ENCODE measurements at regions not wholly inside any gene's neighbourhood (a gene's known extent, or its start where the extent isn't known, plus 50 kb on each side); places are given as distances from the start of the nearest gene placed in this dataset.
A peak's percentile ranks its signal among the peaks of the same experiment; 100 is the strongest.
"Not testable (repeated sequence)": the region's sequence is repeated elsewhere in the genome, so short reads cannot be mapped to it uniquely, and the experiment has no call there.

DNA sequence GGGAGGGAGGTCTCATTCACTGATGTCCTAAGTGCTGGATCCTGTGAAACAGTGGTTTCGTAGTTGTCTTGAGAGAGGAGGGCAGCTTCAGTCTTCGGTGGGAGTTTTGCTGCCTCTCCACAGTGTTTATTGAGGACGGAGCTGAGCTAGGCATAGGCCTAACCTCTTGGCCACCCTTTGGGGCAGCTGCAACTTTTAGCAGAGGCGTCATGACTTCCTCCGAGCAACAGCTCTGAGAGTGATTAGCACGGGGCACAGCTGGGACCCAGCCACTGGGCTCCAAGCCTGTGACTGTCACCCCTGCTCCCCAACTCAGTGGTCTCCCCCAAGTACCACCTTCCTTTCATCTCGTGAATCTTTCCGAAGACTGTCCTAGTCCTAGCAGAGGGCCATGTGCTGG, 139.9 kb upstream of the NCOR2 start:
- no peak for FAIRE-seq

DNA sequence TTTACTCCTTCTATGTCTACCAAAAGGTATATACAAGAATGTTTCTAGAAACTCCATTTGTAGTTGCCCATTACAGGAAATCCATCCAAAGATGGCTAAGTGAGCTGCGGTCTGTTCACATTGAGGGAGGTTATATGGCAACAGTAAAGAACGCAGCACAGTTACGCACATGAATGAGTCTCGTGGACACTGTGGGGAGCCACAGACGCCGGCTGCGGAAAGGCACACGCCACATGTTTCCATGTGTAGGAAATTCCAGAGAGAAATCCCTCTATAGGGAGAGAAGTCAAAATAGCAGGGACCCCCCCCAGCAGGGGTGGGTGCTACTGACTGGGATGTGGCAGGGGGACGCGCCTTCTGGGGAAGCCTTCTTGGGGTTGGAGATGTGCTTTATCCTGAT, 139.0 kb upstream of the NCOR2 start:
- no peak for DNase-seq (ENCODE audit: insufficient read length, low spot score)
- FAIRE-seq, result no peak

More for the DNA sequence above, 139.9 kb upstream of the NCOR2 start:
- DNase-seq (ENCODE audit: insufficient read length, low spot score), result no peak

DNA sequence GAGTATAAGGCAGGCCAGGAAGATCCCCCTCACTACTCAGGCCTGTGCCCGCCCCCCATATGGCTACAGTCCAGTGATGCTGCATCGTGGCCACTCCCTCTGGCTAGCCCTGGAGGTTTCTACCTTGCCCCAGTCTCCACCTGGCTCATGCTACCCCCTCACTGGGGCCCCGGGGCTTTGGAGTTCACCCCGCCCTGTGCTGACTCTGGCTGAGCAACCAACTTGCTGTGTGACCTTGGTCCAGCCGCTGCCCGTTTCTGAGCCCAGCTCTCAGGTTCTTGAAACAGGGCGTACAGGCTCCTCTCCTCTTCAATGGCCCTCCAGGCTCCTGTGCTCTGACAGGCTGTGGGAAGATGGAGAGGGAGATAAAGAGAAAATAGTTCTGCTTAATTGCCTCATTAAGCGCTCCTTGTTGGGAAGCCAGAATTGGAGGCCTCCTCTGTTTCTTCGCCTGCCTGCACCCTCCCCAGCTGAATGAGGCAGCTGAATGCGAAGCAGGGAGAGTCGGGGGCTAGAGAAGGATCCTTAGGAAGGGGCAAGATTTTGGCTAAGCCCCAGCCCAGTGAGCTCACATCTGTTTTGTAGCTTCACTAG, 138.2 kb upstream of the NCOR2 start:
- no peak for DNase-seq (ENCODE audit: insufficient read length, low spot score)
- FAIRE-seq, result no peak

DNA sequence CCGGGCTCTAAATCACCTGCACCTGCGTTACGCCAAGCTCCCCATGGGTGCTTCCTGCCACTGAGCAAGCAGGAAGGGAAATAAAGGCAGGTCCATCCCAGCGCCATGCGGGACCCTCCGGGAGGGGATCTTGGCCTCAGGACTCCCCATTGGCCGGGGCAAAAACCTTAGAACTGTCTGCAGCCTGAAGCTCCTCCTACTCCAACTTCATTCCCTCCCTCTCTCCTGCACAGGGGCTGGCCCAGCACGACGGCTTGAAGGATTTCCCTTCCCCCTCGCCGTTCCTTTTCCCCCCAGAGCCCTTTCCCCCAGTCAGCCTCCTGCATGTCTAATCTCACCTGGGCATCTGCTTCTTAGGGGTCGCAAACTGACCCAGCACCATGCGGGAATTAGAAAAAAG, 137.2 kb upstream of the NCOR2 start:
- no peak for DNase-seq (ENCODE audit: insufficient read length, low spot score)

DNA sequence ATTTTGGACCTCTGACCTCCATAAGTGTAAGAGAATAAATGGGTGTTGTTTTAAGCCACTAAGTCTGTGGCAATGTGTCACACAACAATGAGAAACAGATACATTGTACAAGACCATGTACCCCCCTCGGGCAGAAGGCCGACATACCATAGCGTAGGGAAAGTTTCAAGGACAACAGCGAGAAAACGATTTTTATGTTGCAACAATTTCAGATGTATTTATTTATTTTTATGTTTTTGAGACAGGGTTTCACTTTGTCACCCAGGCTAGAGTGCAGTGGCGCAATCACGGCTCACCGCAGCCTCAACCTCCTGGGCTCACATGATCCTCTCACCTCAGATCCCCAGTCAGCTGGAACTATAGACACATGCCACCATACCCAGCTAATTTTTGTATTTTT, 136.4 kb upstream of the NCOR2 start:
- no peak for FAIRE-seq
- DNase-seq (ENCODE audit: insufficient read length, low spot score), result no peak

More for the DNA sequence above, 137.2 kb upstream of the NCOR2 start:
- FAIRE-seq, result no peak

DNA sequence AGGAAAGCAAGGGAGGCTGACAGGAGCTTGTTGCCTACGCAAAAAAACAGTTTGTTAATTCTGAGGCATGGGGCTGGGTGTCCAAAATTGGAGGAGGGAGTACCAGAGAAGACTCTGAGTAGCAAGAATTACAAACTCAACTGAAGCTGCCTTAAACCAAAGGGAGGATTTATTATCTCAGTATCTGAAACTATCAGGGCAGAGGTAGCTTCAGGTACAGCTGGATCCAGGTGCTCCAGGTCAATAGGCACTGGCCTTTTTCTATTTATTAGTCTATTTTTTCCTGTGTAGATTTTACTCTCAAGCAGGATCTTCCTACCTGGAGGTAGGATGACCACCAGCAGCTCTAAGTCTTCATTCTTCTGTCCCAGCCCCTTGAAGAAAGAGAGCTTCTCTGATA, 135.3 kb upstream of the NCOR2 start:
- FAIRE-seq (no peak), DNase-seq (ENCODE audit: insufficient read length, low spot score) (no peak)

DNA sequence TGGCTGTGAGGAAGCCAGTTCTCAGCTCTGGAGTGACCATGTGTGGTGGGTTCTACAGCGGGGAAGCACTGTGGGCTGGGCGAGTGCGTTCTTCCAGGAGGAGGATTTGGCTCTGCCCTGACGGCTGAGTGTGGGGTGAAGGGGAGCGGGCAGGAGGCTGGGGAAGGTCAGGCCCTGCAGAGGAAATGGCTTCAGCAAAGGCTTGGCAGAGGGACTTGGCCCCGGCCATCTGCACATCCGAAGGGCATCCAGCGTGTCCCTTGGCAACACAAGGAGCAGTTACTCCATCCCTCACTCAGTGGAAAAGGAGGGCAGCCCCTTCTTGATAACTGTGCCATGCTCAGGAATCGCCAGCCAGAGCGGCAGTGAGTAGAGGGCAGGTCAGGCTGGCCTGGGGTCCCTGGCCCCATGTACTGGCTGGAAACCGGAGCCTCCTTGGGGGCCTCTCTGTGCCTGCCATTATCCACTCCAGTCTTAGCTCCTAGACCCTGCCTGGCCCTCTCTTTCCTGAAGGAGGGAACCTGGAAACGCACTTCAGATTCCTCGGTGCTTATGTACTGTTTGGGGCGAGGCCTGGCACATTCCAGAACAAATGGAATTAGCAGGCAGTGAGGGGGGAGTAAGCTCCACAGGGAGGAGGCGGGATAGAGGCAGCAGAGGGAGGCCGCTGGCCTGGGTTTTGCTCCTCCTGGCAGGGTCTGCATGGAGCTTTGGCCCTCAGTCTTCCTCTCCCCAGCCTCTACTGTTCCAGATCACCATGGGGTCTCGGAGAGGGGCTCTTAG, 133.6 kb upstream of the NCOR2 start:
- FAIRE-seq, result no peak
- DNase-seq (ENCODE audit: insufficient read length, low spot score), result peak; percentile 34

DNA sequence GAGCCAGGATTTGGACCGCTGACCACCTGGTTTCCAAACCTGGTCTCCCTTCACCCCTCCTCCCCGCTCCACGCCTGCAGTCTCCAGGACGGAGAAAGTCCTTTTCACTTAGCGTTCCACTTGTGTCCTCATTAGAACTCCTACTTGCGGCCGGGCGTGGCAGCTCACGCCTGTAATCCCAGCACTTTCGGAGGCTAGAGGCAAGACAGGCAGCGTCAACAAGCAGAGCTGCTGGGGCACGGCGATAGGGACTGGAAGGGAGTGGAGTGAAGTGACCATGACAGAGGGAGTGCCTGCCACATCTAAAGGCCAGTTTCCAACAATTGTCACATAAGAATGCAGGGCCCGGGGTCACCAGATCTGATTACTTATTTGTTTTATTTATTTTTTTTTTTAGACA, 132.5 kb upstream of the NCOR2 start:
- no peak for DNase-seq (ENCODE audit: insufficient read length, low spot score)
- FAIRE-seq, result no peak

DNA sequence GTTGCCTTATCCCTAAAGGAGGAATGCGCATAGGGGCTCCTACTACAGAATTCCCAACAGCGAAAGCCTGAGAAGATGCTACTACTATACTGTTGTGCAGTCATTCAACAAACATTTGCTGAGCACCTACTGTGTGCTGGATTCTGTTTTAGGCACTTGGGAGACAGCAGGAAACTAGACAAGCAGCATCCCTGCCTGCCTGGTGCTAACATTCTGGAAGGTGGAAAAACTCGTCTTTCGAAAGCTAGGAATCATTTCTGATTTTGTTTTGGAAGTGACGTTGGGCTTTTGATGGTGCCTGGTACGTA, 131.5 kb upstream of the NCOR2 start:
- FAIRE-seq, result no peak
- no peak for DNase-seq (ENCODE audit: insufficient read length, low spot score)

DNA sequence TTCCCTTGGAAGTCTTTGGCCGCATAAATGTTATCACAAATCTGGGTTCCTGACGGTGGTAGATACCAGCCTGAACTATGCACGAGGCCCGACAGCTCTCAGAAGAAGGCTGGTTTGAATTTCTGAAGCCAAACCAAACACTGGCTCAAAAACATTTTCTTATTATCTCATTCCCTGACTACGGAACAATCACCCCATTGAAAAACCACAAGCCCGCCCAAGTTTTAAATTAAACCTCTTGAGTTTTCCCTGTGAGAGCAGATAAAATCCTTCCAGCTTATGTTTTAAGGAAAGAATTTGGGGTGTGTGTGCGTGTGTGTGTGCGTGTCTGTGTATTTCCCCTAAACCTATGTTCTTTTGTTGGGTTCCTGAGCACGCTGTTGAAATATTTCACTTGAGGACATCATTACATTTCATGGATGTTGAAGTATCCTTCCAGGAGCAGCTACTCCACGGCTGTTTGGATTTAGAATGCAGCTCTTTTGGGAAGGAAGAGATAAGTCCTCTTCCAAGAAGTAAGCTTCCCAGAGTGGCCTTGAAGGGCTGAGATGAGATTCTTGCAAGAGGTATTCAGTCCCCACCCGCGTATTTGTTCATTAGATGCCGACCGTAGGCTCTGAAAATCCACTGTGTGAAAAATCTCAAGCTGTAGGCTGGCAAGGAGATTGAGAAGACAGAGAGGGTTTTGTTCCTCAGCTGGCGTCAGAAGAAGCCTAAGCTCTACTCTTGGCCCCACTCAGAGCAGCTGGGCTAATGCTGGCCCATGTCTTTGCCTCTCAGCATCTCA, 131.0 kb upstream of the NCOR2 start:
- FAIRE-seq (no peak), DNase-seq (ENCODE audit: insufficient read length, low spot score) (no peak)

DNA sequence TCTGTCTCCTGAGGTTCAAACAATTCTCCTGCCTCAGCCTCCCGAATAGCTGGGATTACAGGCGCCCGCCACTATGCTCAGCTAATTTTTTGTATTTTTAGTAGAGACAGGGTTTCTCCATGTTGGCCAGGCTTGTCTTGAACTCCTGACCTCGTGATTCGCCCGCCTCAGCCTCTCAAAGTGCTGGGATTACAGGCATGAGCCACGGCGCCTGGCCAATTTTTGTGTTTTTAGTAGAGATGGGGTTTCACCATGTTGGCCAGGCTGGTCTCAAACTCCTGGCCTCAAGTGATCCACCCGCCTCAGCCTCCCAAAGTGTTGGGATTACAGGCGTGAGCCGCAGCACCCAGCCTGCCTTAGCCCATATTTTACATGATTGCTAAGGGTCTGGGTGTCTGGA, 130.3 kb upstream of the NCOR2 start:
- DNase-seq (ENCODE audit: insufficient read length, low spot score); FAIRE-seq: not testable (repeated sequence)

DNA sequence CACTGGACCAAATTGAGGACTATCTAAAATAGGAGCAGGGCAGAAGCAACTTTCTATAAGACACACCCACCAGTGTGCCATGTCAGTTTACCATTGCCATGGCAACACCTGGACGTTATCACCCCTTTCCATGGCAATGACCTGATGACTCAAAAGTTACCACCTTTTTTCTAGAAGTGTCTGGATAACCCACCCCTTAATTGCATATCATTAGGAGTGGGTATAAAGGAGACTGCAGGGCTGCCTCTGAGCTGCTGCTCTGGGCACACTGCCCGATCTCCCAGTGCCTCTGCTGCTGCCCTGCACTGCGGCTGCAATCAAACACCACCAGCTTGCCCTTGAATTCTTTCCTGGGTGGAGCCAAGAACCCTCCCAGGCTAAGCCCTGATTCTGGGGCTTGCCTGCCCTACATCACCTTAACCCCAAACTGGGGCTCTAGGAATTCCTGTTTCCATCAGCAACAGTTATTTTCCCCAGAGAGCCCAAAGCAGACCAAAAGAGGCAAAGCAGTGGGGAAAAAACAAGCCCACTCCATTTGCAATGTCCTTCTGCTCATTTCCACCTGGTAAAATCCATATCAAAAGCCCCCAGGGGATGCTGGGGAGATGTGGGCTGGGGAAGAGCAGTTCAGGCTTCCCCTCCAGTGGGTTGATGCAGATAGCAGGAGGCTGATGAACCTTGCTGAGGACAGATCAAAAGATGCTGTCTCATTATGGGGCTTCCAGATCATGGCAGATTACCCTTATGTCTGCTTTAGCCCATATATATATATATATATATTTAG, 129.5 kb upstream of the NCOR2 start:
- FAIRE-seq, result no peak

DNA sequence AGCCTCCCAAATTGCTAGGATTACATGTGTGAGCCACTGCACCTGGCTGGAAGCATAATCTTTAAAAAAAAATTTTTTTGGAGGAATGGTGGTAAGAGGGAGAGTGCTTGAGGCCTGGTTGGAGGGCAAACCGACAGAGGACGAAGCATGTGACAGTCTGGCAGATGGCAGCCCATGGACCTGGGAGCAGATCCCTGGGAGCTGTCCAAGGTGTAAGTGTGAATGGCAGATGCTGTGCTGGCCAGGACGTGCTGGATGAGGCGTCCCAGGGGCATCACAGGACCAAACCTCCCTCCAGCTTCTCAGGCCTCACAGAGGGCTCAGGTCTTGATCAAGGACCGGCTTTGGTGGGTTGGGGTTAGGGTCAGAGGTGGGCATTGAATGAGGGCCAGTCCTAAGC, 128.4 kb upstream of the NCOR2 start:
- FAIRE-seq (no peak), DNase-seq (ENCODE audit: insufficient read length, low spot score) (no peak)

More for the DNA sequence above, 129.5 kb upstream of the NCOR2 start:
- no peak for DNase-seq (ENCODE audit: insufficient read length, low spot score)

DNA sequence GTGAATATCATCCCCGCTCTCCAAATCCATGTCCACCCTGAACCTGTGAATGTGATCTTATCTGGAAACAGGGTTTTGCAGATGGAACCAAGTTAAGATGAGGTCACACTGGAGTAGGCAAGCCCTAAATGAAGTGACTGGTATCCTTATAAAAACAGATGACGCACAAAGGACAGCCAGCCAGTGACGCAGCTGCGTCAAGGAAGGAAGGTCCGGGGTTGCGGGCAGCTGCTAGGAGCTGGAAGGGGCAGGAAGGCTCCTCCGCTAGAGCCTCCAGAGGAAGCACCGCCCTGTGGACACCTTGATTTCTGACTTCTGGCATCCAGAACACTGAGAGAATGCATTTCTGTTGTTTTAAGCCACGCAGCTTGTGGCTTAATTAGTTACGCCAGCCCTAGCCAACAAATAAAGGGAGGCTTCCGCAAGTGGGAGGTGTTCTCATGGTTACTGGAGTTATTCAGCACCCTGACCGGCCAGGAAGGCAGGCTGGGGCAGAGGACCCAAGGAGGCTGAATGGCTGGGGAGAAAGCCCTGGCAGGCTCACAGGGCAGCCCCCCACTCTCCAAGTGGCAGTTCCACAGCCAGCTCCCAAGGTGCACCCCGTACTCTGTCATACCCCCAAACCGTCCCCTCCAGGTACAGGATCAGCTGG, 127.6 kb upstream of the NCOR2 start:
- FAIRE-seq (no peak), DNase-seq (ENCODE audit: insufficient read length, low spot score) (no peak)

DNA sequence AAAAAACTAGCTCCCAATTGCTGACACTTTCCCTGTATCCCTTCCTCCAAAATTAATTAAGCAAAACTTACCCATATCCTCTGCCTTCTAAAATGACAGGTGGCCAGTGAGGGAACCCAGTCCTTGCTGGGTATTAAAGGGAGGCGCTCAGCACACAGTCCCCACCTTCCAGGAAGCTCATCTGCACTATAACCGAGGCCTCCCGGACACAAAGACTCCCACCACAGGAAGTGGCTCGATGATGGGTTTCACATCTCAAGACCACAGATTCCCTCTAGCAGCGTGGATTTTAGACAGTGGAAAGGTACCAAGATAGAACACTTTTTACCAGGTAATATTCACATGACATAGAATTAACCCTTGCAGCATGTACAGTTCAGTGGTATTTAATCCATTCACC, 126.8 kb upstream of the NCOR2 start:
- FAIRE-seq (no peak), DNase-seq (ENCODE audit: insufficient read length, low spot score) (no peak)

DNA sequence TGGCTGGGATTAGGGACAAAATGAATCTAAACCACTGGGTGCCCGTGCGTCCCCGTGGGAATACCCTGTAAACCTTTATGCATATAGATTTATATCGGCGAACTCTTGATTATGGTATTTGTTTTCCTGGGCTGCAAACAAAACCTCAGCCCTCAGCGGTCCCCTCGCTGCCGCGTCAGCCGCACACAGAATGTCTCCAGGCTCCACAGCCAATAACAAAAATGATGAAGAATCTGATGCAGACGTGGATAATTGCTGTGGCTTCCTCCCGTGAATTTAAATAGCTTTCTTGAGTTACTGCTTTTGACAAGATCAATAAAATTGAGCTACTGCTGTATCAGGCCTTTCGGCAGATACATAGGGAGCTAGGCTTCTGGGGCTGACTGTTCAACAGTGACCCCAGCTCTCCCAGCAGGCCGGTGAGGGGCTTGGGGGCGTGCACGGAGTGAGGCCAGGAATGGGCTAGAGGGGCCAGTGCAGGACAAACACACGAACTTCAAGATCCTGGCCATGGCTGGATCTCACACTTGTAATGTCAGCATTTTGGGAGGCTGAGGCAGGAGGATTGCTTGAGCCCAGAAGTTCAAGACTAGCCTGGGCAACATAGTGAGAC, 125.8 kb upstream of the NCOR2 start:
- FAIRE-seq (no peak), DNase-seq (ENCODE audit: insufficient read length, low spot score) (no peak)

DNA sequence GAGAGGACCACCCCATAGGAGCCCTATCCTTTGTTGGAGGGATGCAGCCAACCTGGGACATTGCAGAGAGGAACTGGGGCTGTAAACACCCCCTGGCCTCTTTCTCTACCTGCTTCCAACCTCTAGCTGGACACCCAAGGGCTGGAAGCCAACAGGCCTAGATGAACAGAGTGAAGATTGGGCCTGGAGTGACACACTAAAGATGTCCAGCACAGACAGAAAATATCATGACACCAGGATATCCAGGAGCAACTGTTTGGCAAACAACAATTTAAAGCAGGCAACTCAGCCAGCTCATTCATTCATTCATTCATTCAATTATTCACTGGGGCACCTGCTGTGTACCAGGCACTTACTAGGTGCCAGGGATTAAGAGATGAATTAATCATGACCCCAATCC, 125.0 kb upstream of the NCOR2 start:
- DNase-seq (ENCODE audit: insufficient read length, low spot score) (no peak), FAIRE-seq (no peak)

DNA sequence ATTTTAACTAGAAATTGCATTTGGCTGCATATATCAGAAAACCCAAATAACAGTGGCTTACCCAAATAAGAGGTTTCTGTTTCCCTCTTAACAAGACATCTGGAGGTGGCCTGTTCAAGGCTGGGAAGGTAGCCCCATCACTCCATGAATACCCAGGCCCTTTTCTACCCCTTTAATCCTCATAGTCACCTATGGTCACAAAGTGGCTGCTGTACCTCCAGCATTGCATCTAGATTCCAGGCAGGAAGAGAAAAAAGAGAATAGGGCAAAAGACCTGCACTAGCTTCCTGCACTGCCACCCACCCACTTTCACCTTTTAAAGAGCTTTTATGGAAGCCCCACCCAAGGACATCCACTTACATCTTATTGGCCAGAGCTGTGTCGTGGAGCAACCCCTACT, 124.0 kb upstream of the NCOR2 start:
- DNase-seq (ENCODE audit: insufficient read length, low spot score) (no peak), FAIRE-seq (no peak)

DNA sequence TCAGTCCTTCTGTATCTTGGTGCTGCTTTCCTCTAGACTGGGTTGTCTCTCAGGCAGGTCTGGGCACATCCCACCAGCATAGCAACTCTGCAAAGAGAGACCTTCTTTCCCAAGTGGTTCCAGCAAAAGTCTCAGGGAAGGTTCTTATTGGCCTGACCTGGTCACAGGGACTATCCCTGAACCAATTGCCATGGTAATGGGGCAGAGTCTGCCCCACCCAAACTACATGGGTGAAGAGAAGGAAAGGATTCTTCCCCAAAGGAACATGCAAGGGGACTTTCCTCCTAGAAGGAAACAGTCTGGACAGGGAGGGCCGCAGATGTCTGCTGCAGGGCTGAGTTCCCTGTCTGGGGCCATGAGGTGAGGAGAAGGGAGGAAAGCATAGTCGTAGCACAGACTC, 122.2 kb upstream of the NCOR2 start:
- DNase-seq (ENCODE audit: insufficient read length, low spot score), result no peak
- no peak for FAIRE-seq

DNA sequence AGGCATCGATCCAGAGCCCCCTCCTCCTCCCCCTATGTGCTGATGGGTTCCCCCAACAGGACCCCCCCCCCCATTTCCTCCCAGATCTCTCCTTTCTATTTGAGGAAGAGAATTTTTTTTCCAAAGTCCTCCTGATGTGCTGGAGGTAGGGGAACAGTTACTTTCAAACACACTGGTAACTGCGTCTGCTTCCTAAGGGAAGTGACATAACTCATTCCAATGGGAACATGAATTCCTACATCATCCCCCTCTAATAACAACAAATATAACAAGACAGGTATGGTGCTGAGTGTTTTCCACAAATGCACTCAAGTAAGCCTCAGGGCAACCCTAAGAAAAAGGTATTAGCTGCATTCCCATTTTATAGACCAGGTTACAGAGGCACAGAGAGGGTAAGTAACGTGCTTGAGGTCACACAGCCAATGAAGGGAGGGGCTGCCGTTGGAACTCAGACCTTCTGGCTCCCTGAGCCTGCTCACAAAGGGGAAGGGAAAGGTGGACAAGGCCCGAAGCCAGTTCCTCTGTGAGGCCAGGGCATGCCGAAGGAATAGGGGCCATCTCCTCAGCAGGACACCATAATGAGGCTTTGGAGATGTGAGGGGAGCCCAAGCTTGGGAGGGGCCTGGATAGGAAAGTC, 121.1 kb upstream of the NCOR2 start:
- FAIRE-seq (no peak), DNase-seq (ENCODE audit: insufficient read length, low spot score) (no peak)

All from HTR-8/SVneo (cell line).